GM10266 (cell line): ENCODE measurements at regions not wholly inside any gene's neighbourhood (a gene's known extent, or its start where the extent isn't known, plus 50 kb on each side); places are given as distances from the start of the nearest gene placed in this dataset.
A peak's percentile ranks its signal among the peaks of the same experiment; 100 is the strongest.
"Not testable (repeated sequence)": the region's sequence is repeated elsewhere in the genome, so short reads cannot be mapped to it uniquely, and the experiment has no call there.

Experiments
- DNase-seq: peaks from one replicate; pipeline ENCODE4 v3.0.0; 2012; ENCODE audit errors: extremely low spot score
- TF ChIP-seq, protein P1 (sequence below): IDR thresholded peaks from 2 replicates; pipeline ENCODE4 v1.5.1; 2012; ENCODE audit warnings: mild to moderate bottlenecking, low read depth; ENCODE audit not compliant: control insufficient read depth, insufficient read depth; ENCODE audit errors: missing control alignments

DNA sequence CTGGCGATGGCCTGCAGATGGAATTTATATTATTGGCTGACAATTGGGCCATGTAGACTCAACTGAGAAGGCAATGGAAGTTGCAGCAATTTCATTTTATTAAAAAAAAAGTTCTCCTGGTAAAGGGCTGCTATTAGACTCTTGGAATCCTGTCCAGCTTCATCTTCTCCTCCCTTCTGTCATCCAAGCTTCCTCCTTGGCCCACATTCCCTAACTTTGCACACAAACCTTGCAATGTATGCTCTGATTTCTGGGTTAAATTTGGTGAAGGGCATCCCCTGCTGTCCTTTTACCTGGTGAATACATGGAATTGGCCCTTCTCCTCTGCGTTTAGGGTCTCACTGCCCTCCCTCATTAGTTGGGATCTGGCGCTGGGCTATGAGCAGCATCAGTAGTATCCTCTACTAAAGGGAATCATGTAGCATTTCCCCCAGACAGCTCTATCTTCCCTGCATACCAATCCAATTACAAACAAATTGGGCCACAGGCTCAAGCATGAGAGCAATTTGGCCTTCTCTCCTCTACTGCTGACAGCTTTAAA lies 336.9 kb downstream of the BMP4 start:
- DNase-seq = no peak
- TF ChIP-seq, protein P1, sequence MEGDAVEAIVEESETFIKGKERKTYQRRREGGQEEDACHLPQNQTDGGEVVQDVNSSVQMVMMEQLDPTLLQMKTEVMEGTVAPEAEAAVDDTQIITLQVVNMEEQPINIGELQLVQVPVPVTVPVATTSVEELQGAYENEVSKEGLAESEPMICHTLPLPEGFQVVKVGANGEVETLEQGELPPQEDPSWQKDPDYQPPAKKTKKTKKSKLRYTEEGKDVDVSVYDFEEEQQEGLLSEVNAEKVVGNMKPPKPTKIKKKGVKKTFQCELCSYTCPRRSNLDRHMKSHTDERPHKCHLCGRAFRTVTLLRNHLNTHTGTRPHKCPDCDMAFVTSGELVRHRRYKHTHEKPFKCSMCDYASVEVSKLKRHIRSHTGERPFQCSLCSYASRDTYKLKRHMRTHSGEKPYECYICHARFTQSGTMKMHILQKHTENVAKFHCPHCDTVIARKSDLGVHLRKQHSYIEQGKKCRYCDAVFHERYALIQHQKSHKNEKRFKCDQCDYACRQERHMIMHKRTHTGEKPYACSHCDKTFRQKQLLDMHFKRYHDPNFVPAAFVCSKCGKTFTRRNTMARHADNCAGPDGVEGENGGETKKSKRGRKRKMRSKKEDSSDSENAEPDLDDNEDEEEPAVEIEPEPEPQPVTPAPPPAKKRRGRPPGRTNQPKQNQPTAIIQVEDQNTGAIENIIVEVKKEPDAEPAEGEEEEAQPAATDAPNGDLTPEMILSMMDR = no peak

DNA sequence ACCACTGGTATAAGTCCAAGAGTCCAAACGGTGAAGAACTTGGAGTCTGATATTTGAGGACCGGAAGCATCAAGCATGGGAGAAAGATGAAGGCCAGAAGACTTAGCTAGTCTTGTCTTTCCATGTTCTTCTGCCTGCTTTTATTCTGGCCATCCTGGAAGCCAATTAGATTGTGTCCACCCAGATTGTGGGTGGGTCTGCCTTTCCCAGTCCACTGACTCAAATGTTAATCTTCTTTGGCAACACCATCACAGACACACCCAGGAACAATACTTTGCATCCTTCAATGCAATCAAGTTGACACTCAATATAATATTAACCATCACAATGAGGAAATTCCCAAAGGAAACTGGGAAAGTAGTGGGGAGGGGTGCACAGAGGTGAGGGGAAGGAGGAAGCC lies 340.1 kb downstream of the BMP4 start:
- DNase-seq = not testable (repeated sequence)

DNA sequence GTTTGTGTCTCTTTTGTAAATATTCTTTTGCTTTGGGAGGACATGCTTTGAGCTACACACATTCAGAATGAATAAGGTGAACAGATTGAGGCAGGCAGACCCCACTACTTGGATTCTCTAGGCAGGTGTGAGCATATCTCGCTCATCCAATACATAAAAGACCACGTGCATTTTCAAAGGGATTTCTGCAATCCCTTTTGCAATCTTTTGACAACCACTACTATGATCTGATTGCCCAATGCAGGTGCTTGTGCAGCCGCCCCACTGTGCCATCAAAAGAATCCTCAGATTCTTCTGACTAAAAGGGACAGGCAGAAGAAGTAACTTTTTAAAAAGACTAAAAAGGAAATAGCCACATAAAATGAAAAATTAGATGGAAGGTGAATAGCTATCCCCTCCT lies 341.4 kb downstream of the BMP4 start:
- no peak for DNase-seq
- TF ChIP-seq, protein P1 = no peak

DNA sequence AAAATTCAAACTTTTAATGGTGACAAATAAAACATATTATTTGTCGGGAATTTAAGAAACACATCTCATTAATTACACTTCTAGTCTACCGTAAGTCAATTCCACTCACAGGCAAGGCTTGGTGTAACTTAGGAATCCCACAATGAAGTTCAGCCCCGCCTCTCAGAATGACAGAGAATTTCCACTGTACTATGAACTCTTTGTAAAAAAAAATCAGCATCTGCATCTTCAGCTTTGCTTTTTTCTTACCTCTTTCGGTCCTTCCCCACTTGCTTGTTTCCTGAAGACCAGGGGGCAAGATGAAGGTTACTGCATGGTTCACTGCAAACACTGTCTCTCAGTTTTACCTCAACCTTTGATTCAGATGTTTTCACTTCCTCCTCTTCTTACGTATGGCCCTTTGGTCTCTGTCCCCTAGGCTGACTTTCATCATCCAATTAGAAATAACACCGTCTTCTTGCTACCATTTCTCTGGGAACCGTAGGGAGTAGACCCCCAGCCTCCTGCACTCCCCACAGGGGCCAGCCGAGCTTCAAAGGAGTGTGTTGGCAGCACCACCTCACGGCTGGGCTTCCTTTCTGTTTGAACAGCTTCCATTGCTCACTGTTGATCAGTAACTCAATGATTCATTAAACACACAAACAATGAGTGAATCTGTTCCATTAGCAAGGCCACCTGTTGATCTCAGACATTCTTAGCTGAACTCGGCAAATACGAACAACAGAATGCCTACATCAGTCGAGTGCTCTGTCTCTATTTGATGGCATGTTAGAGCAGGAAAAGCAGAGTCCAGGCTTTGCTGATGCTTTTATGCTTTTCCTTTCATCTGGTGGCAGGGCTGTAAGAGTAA lies 343.0 kb downstream of the BMP4 start:
- TF ChIP-seq, protein P1 = no peak
- DNase-seq = peak; percentile 74

DNA sequence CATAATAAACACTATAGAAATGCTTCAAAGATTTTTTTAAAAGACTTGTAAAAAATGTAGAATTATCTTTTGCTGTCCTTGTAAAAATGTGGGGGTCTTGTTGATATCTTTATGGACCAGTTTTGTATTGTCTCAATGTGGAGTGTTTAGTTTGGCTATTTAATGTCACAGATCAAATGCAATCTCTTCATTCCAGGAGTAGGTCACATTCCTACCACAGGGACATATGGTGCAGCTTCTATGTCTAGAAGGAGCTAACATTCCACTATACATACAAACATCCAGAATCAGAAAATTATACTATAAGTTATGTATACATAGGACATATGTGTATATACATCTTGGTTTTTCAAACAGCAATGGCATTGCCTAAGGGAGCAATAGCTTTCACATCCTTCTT lies 345.7 kb downstream of the BMP4 start:
- TF ChIP-seq, protein P1 = no peak
- no peak for DNase-seq

DNA sequence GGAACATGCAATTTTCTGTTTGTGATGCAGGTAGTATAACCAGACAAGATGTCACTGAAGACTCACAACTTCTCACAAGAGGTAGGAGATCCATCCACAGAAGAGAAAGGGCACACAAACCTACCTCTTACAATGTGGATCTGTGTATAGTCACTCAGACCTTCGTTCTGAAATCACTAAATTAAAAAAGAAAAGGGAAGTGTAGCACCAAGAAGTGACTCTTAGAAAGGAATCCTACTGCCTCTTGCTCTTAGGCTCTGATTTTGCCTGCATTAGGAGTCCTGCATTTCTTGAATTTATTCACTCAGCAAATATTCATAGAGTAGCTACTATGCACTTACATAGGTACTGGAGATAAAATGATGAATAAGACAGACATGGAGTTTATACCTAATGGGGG lies 347.6 kb downstream of the BMP4 start:
- TF ChIP-seq, protein P1 = no peak

DNA sequence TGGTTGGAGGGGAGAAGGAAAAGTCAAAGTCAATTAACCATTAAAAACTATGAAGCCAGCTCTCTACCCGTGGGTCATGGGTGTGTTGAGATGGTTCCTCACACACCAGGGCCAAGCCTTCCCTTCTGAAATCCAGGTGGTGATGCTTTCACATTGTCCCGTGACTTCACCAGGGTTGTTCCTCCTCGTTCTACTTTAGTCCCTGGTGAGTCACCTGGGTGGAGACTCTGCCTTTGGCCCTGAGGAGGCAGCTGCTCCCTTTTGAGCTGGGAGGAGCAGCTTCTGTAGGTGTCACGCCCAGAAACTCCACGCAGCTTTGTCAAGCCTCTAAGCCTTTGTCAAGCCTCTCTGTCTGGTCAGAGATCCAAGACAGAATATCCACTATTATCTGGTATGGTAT lies 348.3 kb downstream of the BMP4 start:
- no peak for DNase-seq
- TF ChIP-seq, protein P1 = no peak

More for the DNA sequence above, 347.6 kb downstream of the BMP4 start:
- DNase-seq = no peak

DNA sequence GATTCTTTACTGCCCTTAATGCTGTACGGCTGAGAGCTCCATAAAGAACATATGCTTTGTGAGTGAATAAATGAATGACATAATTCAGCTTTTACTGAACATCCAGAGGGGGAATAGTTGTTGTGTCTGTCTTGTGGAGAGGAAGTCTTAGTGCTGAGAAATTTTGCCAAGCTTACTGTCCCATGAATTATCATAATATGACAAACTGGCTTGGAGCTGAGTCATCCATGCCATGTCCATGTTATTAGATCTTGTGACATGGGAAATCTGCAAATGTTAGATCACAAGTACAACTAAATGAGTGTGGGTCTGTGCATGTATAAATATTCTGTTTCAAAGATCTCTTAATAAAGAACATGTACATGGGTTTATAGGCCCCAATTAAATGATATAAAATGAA lies 350.4 kb downstream of the BMP4 start:
- DNase-seq = no peak
- TF ChIP-seq, protein P1 = no peak
